ENCODE measurements at regions not wholly inside any gene's neighbourhood (a gene's known extent, or its start where the extent isn't known, plus 50 kb on each side); places are given as distances from the start of the nearest gene placed in this dataset.

DNA sequence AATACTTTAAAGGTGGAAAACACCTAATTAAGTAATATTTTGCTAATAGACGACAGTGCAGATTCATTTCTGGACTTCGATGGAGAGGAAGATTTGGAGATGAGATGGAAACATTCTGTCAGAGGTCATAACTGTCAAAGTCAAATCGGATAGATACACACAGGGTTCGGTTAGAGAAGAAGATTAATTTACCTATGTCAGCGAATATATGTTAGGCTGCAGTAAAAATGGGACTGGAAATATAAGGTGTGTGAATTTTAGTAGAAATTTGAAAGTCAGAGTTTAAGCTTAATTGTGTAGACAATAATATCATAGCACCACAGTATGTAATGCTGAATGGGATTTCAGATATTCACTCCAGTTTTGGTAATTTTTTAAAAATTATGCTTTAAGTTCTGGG is 1020.3 kb upstream of the ACO1 start:
- no peaks in the 10 kb centered on the region for H3K9me1 ChIP-seq (replicated peaks; ENCODE audit: control insufficient read depth, extremely low read depth, insufficient read depth, low read length)
- H3K36me3 ChIP-seq (ENCODE audit: control insufficient read depth in 2 of 2, extremely low read depth in 1 of 2, insufficient read depth in 2 of 2, low read length in 2 of 2), result no peaks in the 10 kb centered on the region
- H3K4me2 ChIP-seq (ENCODE audit: insufficient read depth, low read length), result no peak overlapping the region
- H3K9me3 ChIP-seq (replicated peaks; ENCODE audit: control insufficient read depth, insufficient read depth, low read length), result no peaks in the 10 kb centered on the region
- no peak overlapping the region for H3K27ac ChIP-seq (ENCODE audit: insufficient read depth, low read depth, low read length)
- no TSS peak for BruUV-seq (replicated peaks)
- H3K27me3 ChIP-seq (ENCODE audit: control insufficient read depth in 2 of 2, insufficient read depth in 2 of 2, low read length in 2 of 2), result no peaks in the 10 kb centered on the region
- peaks cover 6% of the 10 kb centered on the region for H3K4me1 ChIP-seq (ENCODE audit: control insufficient read depth, extremely low read depth, insufficient read depth, low read length)
- no peak for TF ChIP-seq POLR2AphosphoS5 (IDR thresholded peaks at IDR 0.05; ENCODE audit: insufficient read depth, low read depth, low read length)
- TF ChIP-seq POLR2A (IDR thresholded peaks at IDR 0.05; ENCODE audit: low read depth, low read length), result no peak
- TF ChIP-seq FOS (IDR thresholded peaks at IDR 0.05; ENCODE audit: borderline replicate concordance, insufficient read depth, low read length), result no peak
- TF ChIP-seq GATA2 (IDR thresholded peaks at IDR 0.05; ENCODE audit: insufficient read depth, insufficient read length, low read depth, low read length), result no peak
- TF ChIP-seq, protein P1, sequence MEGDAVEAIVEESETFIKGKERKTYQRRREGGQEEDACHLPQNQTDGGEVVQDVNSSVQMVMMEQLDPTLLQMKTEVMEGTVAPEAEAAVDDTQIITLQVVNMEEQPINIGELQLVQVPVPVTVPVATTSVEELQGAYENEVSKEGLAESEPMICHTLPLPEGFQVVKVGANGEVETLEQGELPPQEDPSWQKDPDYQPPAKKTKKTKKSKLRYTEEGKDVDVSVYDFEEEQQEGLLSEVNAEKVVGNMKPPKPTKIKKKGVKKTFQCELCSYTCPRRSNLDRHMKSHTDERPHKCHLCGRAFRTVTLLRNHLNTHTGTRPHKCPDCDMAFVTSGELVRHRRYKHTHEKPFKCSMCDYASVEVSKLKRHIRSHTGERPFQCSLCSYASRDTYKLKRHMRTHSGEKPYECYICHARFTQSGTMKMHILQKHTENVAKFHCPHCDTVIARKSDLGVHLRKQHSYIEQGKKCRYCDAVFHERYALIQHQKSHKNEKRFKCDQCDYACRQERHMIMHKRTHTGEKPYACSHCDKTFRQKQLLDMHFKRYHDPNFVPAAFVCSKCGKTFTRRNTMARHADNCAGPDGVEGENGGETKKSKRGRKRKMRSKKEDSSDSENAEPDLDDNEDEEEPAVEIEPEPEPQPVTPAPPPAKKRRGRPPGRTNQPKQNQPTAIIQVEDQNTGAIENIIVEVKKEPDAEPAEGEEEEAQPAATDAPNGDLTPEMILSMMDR (IDR thresholded peaks at IDR 0.05; ENCODE audit: extremely low read depth in 1 of 2, insufficient read depth in 1 of 2, low read depth in 1 of 2, low read length in 2 of 2), result no peak
- TF ChIP-seq EZH2 (IDR thresholded peaks at IDR 0.05; ENCODE audit: borderline replicate concordance, low read depth, low read length, severe bottlenecking), result no peak
- TF ChIP-seq MYC (IDR thresholded peaks at IDR 0.05; ENCODE audit: low read depth, low read length), result no peak
- TF ChIP-seq JUN (IDR thresholded peaks at IDR 0.05; ENCODE audit: borderline replicate concordance, insufficient read depth, insufficient read length, low read depth), result no peak
- TF ChIP-seq MAX (IDR thresholded peaks at IDR 0.05; ENCODE audit: insufficient read depth, insufficient read length), result no peak
- ChIA-PET CTCF (no interaction called here), POLR2A (no interaction called here)
- H4K20me1 ChIP-seq (replicated peaks; ENCODE audit: control insufficient read depth, extremely low read depth, insufficient read depth, low read length), result no peaks in the 10 kb centered on the region
- no peak overlapping the region for H3K4me3 ChIP-seq (replicated peaks in 1 of 3; ENCODE audit: insufficient read depth in 1 of 3, low read depth in 1 of 3, low read length in 3 of 3)
- H3K9ac ChIP-seq (replicated peaks; ENCODE audit: extremely low read depth, insufficient read depth, low read length), result no peak overlapping the region
- no peak overlapping the region for H2AFZ ChIP-seq (ENCODE audit: low read depth, low read length)
- no peaks in the 10 kb centered on the region for H3K79me2 ChIP-seq (ENCODE audit: control insufficient read depth, insufficient read depth, low read length)
- intact Hi-C loops (cut with micrococcal nuclease), result no loop called here
- DNase-seq (ENCODE audit: low read depth, low spot score), result no peak
- no peak for FAIRE-seq
- dilution Hi-C loops (cut with MboI; ENCODE audit: extremely low pct_ligation_motif_present, low sequenced_read_pairs), result no loop called here
